HEK293 (cell line): ENCODE measurements at regions not wholly inside any gene's neighbourhood (a gene's known extent, or its start where the extent isn't known, plus 50 kb on each side); places are given as distances from the start of the nearest gene placed in this dataset.

ENCODE experiments used
- CTCF ChIP-seq: fragments of 450-650 bp; formaldehyde crosslinking; IDR thresholded peaks from 2 replicates; pipeline ENCODE4 v1.5.1; 2016; ENCODE audit warnings: missing biosample characterization, missing genetic modification characterization
- YY1 ChIP-seq: fragments of 450-650 bp; formaldehyde crosslinking; IDR thresholded peaks from 2 replicates; pipeline ENCODE4 v1.5.1; 2018; ENCODE audit warnings: missing biosample characterization, missing genetic modification characterization
- ZFP37 ChIP-seq: fragments of 450-650 bp; formaldehyde crosslinking; IDR thresholded peaks from 2 replicates; pipeline ENCODE4 v1.5.1; 2016; ENCODE audit warnings: missing biosample characterization, missing genetic modification characterization
- ZNF112 ChIP-seq: fragments of 450-650 bp; formaldehyde crosslinking; IDR thresholded peaks from 2 replicates; pipeline ENCODE4 v1.5.0; 2017; ENCODE audit warnings: missing biosample characterization, missing genetic modification characterization
- ZNF274 ChIP-seq, 2 experiments: fragments of 200-500 bp in 1 of 2; fragments of 450-650 bp in 1 of 2; sonication (Bioruptor generic) in 1 of 2; formaldehyde crosslinking in 1 of 2; IDR thresholded peaks; 2 replicates each; pipeline versions ENCODE4 v1.5.1 to v1.6.1; 2014 to 2016; ENCODE audit warnings: borderline replicate concordance in 1 of 2, inconsistent platforms in 1 of 2, low read length in 1 of 2, missing biosample characterization in 1 of 2, missing genetic modification characterization in 1 of 2
- ZNF311 ChIP-seq: fragments of 450-650 bp; formaldehyde crosslinking; IDR thresholded peaks from 2 replicates; pipeline ENCODE4 v1.5.1; 2017; ENCODE audit warnings: missing biosample characterization, missing genetic modification characterization, borderline replicate concordance
- ZNF335 ChIP-seq: fragments of 450-650 bp; formaldehyde crosslinking; conservative IDR thresholded peaks from 2 replicates; pipeline ENCODE4 v1.5.1; 2016; ENCODE audit warnings: missing biosample characterization, missing genetic modification characterization
- ZNF544 ChIP-seq: fragments of 450-650 bp; formaldehyde crosslinking; IDR thresholded peaks from 2 replicates; pipeline ENCODE4 v1.5.0; 2017; ENCODE audit warnings: missing biosample characterization, missing genetic modification characterization
- ZNF600 ChIP-seq: fragments of 450-650 bp; formaldehyde crosslinking; IDR thresholded peaks from 2 replicates; pipeline ENCODE4 v1.5.1; 2016; ENCODE audit warnings: missing biosample characterization, missing genetic modification characterization
- ZNF701 ChIP-seq: fragments of 450-650 bp; formaldehyde crosslinking; IDR thresholded peaks from 2 replicates; pipeline ENCODE4 v1.5.1; 2016; ENCODE audit warnings: missing biosample characterization, missing genetic modification characterization

- no peak for TF ChIP-seq CTCF (tag by site-specific recombination)
- TF ChIP-seq ZNF701 (tag by site-specific recombination) = no peak
- no peak for TF ChIP-seq ZNF600 (tag by site-specific recombination)
- no peak for TF ChIP-seq YY1 (tag by site-specific recombination)
- no peak for TF ChIP-seq ZNF112
- TF ChIP-seq ZFP37 (tag by site-specific recombination) = no peak
- no peak for TF ChIP-seq ZNF311 (tag by site-specific recombination)
- TF ChIP-seq ZNF274 (IDR thresholded peaks at IDR 0.05; ENCODE audit: low read length) = no peak
- TF ChIP-seq ZNF274 (tag by site-specific recombination; IDR thresholded peaks at IDR 0.05; ENCODE audit: borderline replicate concordance) = no peak
- no peak for TF ChIP-seq ZNF544 (tag by site-specific recombination)
- TF ChIP-seq ZNF335 (tag by site-specific recombination) = no peak
These were observed 59.3 kb upstream of the PRMT8 start for GRCh38 chr12:3431686-3432085.
